ENCODE measurements at regions not wholly inside any gene's neighbourhood (a gene's known extent, or its start where the extent isn't known, plus 50 kb on each side); places are given as distances from the start of the nearest gene placed in this dataset.
A peak's percentile ranks its signal among the peaks of the same experiment; 100 is the strongest.

- TF ChIP-seq CTCF (IDR thresholded peaks at IDR 0.05 in 2 of 3, conservative IDR thresholded peaks at IDR 0.05 in 1 of 3; ENCODE audit: insufficient read depth in 2 of 3, low read depth in 1 of 3, low read length in 3 of 3), result peak; percentile 48 to 52 (median 50); a peak in 5 of 6 replicates
- no peak for TF ChIP-seq ARID3A (IDR thresholded peaks at IDR 0.05; ENCODE audit: borderline replicate concordance, low read depth, low read length)
- no peak for TF ChIP-seq PCBP1 (IDR thresholded peaks at IDR 0.05; ENCODE audit: low read depth, low read length, poor library complexity, severe bottlenecking)
- peak; percentile 76; the same call in 1 of the 2 replicates for TF ChIP-seq TRIM28 (IDR thresholded peaks at IDR 0.05)
- no peak for TF ChIP-seq ZC3H11A (IDR thresholded peaks at IDR 0.05; ENCODE audit: low read depth, low read length)
- no peak for TF ChIP-seq HNRNPK (IDR thresholded peaks at IDR 0.05; ENCODE audit: low read depth, low read length, poor library complexity, severe bottlenecking)
- TF ChIP-seq CBX3 (IDR thresholded peaks at IDR 0.05; ENCODE audit: borderline replicate concordance in 1 of 2, low read length in 2 of 2), result peak in 1 of 2 experiments; percentile 90; a peak in 2 of 3 replicates
- TF ChIP-seq CREB3 (tag; conservative IDR thresholded peaks at IDR 0.05; ENCODE audit: low read depth), result no peak
Measured at GRCh38 chr11:70942593-70942992, 309.8 kb downstream of the SHANK2 start (continued).

All from K562 (cell line).